HUES6 (cell line): ENCODE measurements at regions not wholly inside any gene's neighbourhood (a gene's known extent, or its start where the extent isn't known, plus 50 kb on each side); places are given as distances from the start of the nearest gene placed in this dataset.
A peak's percentile ranks its signal among the peaks of the same experiment; 100 is the strongest.

ENCODE experiments used
- H3K27ac ChIP-seq: 2 replicates; pipeline ENCODE4 v1.7.0; 2013; ENCODE audit warnings: low read depth, mild to moderate bottlenecking, low read length, inconsistent platforms
- H3K27me3 ChIP-seq: 2 replicates; pipeline ENCODE4 v1.6.1; 2013; ENCODE audit warnings: low read length; ENCODE audit not compliant: control insufficient read depth, insufficient read depth
- H3K36me3 ChIP-seq: 2 replicates; pipeline ENCODE4 v1.6.1; 2013; ENCODE audit warnings: low read length; ENCODE audit not compliant: control insufficient read depth, insufficient read depth
- H3K4me1 ChIP-seq: 2 replicates; pipeline ENCODE4 v1.6.1; 2013; ENCODE audit warnings: low read length; ENCODE audit not compliant: control insufficient read depth, insufficient read depth
- H3K4me3 ChIP-seq: 2 replicates; pipeline ENCODE4 v1.5.1; 2013; ENCODE audit warnings: low read depth, low read length
- H3K9ac ChIP-seq: one replicate; pipeline ENCODE4 v1.6.1; 2013; ENCODE audit warnings: mild to moderate bottlenecking, low read length
- H3K9me3 ChIP-seq: 2 replicates; pipeline ENCODE4 v1.6.1; 2013; ENCODE audit warnings: low read depth, low read length; ENCODE audit not compliant: control insufficient read depth, insufficient read depth

- no peaks in the 10 kb centered on the region for H3K27me3 ChIP-seq
- H3K4me3 ChIP-seq, result no peak overlapping the region
- H3K4me1 ChIP-seq, result no peaks in the 10 kb centered on the region; the same call in 1 of the 2 replicates
These were observed 55.0 kb downstream of the GPR6 start for GRCh38 chr6:110033101-110033500.

GRCh38 chr6:110033749-110034666 is 55.9 kb downstream of the GPR6 start:
- no peak overlapping the region for H3K4me3 ChIP-seq

More at GRCh38 chr6:110033101-110033500, 55.0 kb downstream of the GPR6 start:
- Histone ChIP-seq H3K27ac (no peak overlapping the region), H3K9me3 (no peaks in the 10 kb centered on the region), H3K9ac (no peak overlapping the region), H3K36me3 (no peaks in the 10 kb centered on the region)

GRCh38 chr6:110034667-110035036 is 56.5 kb downstream of the GPR6 start:
- Histone ChIP-seq H3K36me3 (no peaks in the 10 kb centered on the region), H3K4me3 (no peak overlapping the region), H3K9me3 (no peaks in the 10 kb centered on the region), H3K9ac (no peak overlapping the region), H3K4me1 (peaks cover 2% of the 10 kb centered on the region), H3K27me3 (no peaks in the 10 kb centered on the region), H3K27ac (no peak overlapping the region)

More at GRCh38 chr6:110033749-110034666, 55.9 kb downstream of the GPR6 start:
- Histone ChIP-seq H3K36me3 (no peaks in the 10 kb centered on the region), H3K27me3 (no peaks in the 10 kb centered on the region), H3K9ac (no peak overlapping the region), H3K4me1 (no peaks in the 10 kb centered on the region; the same call in 1 of the 2 replicates), H3K27ac (no peak overlapping the region), H3K9me3 (no peaks in the 10 kb centered on the region)

- H3K4me3 ChIP-seq, result no peak overlapping the region
- H3K9me3 ChIP-seq, result no peaks in the 10 kb centered on the region
These were observed 57.2 kb downstream of the GPR6 start for GRCh38 chr6:110035321-110035720.

GRCh38 chr6:110036408-110037302 is 58.5 kb downstream of the GPR6 start:
- Histone ChIP-seq H3K9ac (no peak overlapping the region), H3K4me1 (peaks cover 6% of the 10 kb centered on the region), H3K4me3 (no peak overlapping the region)

More at GRCh38 chr6:110035321-110035720, 57.2 kb downstream of the GPR6 start:
- no peaks in the 10 kb centered on the region for H3K36me3 ChIP-seq
- no peak overlapping the region for H3K27ac ChIP-seq
- H3K4me1 ChIP-seq, result peaks cover 6% of the 10 kb centered on the region
- no peak overlapping the region for H3K9ac ChIP-seq
- no peaks in the 10 kb centered on the region for H3K27me3 ChIP-seq

GRCh38 chr6:110037726-110038295 is 59.7 kb downstream of the GPR6 start:
- no peak overlapping the region for H3K27ac ChIP-seq
- no peak overlapping the region for H3K4me3 ChIP-seq
- H3K27me3 ChIP-seq, result no peaks in the 10 kb centered on the region
- no peaks in the 10 kb centered on the region for H3K9me3 ChIP-seq
- no peak overlapping the region for H3K9ac ChIP-seq
- peaks cover 6% of the 10 kb centered on the region for H3K4me1 ChIP-seq
- H3K36me3 ChIP-seq, result no peaks in the 10 kb centered on the region

More at GRCh38 chr6:110036408-110037302, 58.5 kb downstream of the GPR6 start:
- H3K36me3 ChIP-seq, result no peaks in the 10 kb centered on the region
- H3K27me3 ChIP-seq, result no peaks in the 10 kb centered on the region
- no peak overlapping the region for H3K27ac ChIP-seq
- no peaks in the 10 kb centered on the region for H3K9me3 ChIP-seq

- peak overlapping the region; percentile 21; the same call in 1 of the 2 replicates for H3K27ac ChIP-seq
- H3K9ac ChIP-seq, result peak overlapping the region; percentile 45
- H3K4me3 ChIP-seq, result peak overlapping the region; percentile 40
These were observed 61.4 kb downstream of the GPR6 start for GRCh38 chr6:110039364-110039980.

GRCh38 chr6:110039981-110040383 is 61.9 kb downstream of the GPR6 start:
- Histone ChIP-seq H3K27ac (peak overlapping the region; percentile 21; the same call in 1 of the 2 replicates), H3K4me3 (peak overlapping the region; percentile 40), H3K9me3 (no peaks in the 10 kb centered on the region), H3K4me1 (peaks cover 6% of the 10 kb centered on the region), H3K36me3 (no peaks in the 10 kb centered on the region), H3K27me3 (no peaks in the 10 kb centered on the region), H3K9ac (peak overlapping the region; percentile 45)

More at GRCh38 chr6:110039364-110039980, 61.4 kb downstream of the GPR6 start:
- Histone ChIP-seq H3K4me1 (peaks cover 6% of the 10 kb centered on the region), H3K36me3 (no peaks in the 10 kb centered on the region), H3K27me3 (no peaks in the 10 kb centered on the region), H3K9me3 (no peaks in the 10 kb centered on the region)

GRCh38 chr6:110040716-110041115 is 62.6 kb downstream of the GPR6 start:
- H3K27ac ChIP-seq, result no peak overlapping the region
- H3K9ac ChIP-seq, result no peak overlapping the region
- H3K9me3 ChIP-seq, result peaks cover 4% of the 10 kb centered on the region; the same call in 1 of the 2 replicates
- H3K4me1 ChIP-seq, result peaks cover 6% of the 10 kb centered on the region
- H3K27me3 ChIP-seq, result no peaks in the 10 kb centered on the region
- no peaks in the 10 kb centered on the region for H3K36me3 ChIP-seq
- H3K4me3 ChIP-seq, result no peak overlapping the region

- Histone ChIP-seq H3K27ac (no peak overlapping the region), H3K4me3 (no peak overlapping the region), H3K9me3 (peaks cover 6% of the 10 kb centered on the region; the same call in 1 of the 2 replicates), H3K4me1 (peaks cover 6% of the 10 kb centered on the region), H3K27me3 (no peaks in the 10 kb centered on the region), H3K9ac (no peak overlapping the region), H3K36me3 (no peaks in the 10 kb centered on the region)
These were observed 63.0 kb downstream of the GPR6 start for GRCh38 chr6:110041126-110041525.
